NCI-H1105 treated with DMSO at 0.1 percent for 48 hours (cell line): ENCODE measurements at regions not wholly inside any gene's neighbourhood (a gene's known extent, or its start where the extent isn't known, plus 50 kb on each side); places are given as distances from the start of the nearest gene placed in this dataset.
"Not testable (repeated sequence)": the region's sequence is repeated elsewhere in the genome, so short reads cannot be mapped to it uniquely, and the experiment has no call there.

Source experiments
- DNase-seq: peaks from one replicate; lab custom pipeline; 2025; lab: John Stamatoyannopoulos, UW

DNA sequence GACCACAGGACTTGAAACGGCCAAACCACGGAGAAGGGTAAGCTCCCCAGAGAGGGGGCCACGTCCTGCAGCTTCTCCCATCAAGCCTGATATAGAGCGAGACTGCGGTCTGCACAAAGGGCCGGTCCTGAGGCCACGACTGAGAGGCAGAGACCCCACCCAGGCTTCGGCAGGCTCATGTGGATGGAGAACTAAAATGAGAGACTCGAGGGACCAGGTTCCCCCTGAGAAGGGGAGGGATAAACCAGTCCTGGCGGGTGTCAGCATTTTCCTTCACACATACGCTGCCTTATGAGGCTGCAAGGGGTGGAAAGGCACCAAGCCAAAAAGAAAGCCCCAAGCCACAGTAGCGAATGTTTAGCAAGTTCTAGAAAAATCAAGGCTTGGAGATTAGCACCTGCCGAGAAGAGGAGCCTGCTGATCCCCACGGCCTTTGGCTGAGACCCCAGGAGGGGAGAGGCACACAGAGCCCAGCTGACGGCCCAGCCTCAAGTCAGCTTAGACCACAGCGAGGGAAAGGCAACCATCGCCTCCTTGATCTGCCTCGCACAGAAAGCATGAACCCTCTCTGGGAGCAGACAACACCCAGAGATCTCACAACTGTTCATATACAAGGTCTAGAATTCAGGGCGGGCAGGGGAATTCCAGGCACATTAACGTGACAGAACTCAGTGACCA, 92.6 kb upstream of the RNF32 start:
- DNase-seq: no peak

DNA sequence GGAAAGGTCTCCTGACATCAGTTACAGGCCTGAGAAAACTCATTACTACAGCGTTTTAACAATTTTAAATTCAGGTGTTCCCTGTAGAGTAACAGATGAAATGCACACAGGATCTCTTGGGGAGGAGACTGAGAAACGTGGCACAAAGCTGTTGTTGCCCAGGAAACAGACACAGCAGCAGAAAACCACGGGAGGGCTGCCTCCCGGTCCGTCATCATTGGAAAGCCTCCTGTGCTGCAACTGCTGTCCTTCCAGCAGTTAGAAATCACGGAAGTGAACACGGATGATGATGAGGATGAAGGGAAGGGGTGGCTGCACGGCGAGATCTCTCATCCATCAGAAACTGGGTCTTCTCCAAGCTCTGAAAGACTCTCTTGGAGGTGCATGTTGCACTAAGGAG, 94.6 kb upstream of the RNF32 start:
- DNase-seq: no peak

- no peak for DNase-seq
Measured at GRCh38 chr7:156544919-156545715, 95.5 kb upstream of the RNF32 start.

DNA sequence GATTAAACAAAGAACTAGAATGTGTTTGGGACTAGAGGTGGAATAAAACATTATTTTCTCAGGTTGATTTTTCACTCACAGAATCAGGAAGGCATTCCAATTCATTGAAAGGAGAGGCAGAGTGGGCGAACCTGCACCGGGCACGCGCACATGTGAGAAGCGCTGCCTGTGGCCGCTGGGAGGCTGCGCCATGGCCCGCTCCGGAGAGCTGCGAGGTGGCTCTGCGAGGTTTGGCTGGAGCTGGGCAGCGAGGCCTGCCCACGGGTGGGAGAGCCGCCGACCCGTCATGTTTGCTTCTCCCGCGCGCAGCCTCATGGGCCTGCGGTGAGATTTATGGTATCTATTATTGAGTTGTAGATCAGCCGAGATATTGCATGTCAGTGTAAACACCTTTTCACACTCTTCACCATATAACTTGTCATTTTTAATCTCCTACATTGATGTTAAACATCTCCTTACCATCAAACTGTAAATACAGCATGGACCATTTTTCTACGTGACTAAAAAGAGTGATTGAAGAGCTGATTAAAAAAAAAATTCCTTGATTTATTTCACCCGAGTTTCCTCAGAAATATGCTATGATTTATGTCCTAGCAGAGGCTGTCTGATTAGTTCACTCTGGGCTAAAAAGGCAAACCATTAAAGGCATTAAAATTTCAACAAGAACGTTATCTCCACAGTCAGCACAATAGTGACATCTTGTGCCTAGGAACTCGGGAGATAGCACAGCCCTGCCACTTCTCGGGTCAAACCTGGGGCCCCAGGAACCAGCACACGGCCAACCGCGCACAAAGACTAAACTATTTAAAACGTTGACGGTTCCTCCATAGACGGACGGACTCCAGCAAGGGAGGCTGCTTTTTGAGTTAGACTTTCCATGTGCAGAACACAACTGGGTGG, 96.6 kb upstream of the RNF32 start:
- DNase-seq: no peak

DNA sequence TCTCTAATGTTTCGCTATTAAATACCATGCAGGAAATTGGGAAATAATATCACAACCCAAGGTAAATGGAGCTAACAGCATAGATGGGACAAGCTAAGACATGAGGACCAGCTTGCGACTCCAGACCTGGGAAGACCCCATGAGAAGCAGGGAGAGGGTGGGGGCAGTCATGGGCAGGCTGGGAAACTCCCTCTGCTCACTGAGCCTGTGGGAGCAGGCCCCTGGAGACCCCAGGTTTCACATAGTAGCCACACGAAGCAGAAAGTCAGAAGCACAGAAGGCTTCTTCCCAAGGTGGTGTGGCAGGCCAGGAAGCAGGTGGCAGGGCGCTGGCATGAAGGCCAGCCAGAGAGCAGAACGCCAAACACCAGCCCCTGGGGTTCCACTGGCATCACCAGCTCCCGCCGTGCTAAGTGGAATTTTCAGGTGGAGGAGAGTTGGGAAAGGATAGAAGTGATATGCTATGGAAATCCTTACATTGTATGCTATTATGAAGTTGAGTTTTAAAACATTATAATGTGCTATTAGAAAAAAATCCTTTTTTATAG, 99.9 kb upstream of the RNF32 start:
- no peak for DNase-seq

- DNase-seq: no peak
Measured at GRCh38 chr7:156539999-156540398, 100.6 kb upstream of the RNF32 start.

DNA sequence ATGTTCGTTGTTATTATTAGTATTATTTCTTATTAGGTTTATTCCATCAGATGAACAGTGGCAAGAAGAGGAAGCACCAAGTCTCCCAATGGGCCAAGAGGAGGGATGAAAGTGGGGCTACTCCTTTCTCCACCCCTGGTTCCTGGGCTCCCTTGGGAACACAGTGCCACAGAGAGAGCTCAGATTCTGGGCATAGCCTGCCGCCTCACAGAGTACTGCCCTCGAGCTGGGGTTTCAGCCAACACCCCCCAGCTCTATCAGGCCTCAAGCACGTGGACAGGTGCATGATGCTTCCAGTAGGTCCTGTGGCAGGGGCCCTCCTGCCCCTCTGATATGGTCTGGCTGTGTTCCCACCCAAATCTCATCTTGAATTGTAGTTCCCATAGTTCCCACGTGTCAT, 103.6 kb upstream of the RNF32 start:
- DNase-seq: no peak

DNA sequence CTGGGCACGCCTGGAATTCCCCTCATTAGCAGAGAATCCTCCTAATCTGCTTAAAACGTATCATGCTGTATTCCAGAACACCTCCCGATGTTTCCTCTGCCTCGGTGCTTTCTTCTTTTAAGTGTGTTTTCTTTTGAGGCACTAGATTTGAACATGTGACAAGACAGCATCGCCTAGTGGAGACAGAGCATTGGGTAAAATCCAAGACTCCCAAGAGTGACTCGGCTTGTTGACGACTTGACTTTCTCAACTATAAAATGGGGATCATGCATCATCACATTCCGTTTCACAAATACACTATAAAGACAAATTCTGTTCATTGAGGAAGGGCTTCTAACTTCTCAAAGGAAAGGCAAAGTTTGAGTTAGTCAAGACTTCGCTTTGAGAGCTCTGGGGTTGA, 105.6 kb upstream of the RNF32 start:
- no peak for DNase-seq

- DNase-seq: no peak
Measured at GRCh38 chr7:156533964-156534363, 106.6 kb upstream of the RNF32 start.

- DNase-seq: no peak
Measured at GRCh38 chr7:156533420-156533819, 107.2 kb upstream of the RNF32 start.

- DNase-seq: no peak
Measured at GRCh38 chr7:156532016-156532602, 108.5 kb upstream of the RNF32 start.

GRCh38 chr7:156529956-156530355, 110.6 kb upstream of the RNF32 start:
- no peak for DNase-seq

DNA sequence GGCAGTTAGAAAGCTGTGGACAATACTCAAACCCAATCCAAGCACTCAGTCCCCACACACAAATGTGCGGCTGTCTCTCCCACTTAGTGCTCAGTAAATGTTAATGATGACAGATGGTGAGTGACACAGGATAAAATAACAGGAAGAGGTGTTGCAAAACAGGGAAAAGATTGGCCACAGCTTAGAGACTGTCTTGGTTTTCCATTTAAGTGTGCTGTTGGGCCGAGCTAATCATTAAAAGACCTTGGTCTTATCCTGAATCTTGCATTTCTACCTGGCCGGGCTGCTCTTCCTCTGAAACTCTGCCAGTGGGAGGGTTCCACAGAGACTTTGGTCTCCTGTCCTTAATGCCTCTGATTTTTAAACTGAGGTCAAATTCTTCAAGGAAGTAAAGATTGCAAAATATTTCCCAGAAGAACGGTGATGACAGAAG, 113.1 kb upstream of the RNF32 start:
- no peak for DNase-seq

- no peak for DNase-seq
Measured at GRCh38 chr7:156524818-156525597, 115.6 kb upstream of the RNF32 start.

- DNase-seq: no peak
Measured at GRCh38 chr7:156523447-156524048, 117.0 kb upstream of the RNF32 start.

- no peak for DNase-seq
Measured at GRCh38 chr7:156522801-156523200, 117.8 kb upstream of the RNF32 start.

DNA sequence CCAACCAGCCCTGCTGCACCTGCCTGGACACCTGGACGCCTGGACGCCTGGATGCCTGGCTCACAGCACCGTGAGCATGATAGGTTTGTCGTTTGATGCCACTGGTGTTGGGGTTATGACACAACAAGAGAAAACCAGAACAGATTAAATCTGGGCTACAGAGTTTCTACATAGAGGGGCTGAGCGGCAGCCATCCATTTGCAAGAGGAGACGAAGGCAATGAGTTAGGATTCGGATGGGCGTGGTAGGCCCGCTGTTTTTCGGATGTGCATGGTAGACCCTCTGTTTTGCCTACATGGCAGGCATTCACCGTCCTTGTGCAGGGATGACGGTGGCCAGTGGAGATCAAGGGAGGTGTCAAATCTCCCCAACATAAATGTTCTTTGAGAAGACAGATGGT, 121.5 kb upstream of the RNF32 start:
- no peak for DNase-seq

DNA sequence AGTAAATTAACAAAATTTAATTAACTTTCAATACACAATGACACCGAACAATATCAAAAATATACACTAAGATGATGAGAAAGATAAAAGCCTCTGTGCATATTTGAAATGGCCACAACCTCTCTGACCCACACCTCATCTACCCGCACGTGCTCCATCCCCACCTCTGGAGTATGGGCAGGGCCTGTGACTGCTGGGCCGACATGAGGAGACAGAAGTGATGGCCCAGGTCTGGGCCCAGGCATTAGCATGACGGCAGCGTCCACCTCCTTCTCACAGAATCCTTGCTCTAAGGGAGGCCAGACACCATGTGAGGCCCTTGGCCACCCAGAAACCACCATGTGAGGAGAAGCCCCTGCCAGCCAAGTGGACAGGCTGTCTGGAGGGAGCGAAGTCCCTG, 122.1 kb upstream of the RNF32 start:
- DNase-seq: no peak

- DNase-seq: not testable (repeated sequence)
Measured at GRCh38 chr7:156517858-156518257, 122.7 kb upstream of the RNF32 start.

DNA sequence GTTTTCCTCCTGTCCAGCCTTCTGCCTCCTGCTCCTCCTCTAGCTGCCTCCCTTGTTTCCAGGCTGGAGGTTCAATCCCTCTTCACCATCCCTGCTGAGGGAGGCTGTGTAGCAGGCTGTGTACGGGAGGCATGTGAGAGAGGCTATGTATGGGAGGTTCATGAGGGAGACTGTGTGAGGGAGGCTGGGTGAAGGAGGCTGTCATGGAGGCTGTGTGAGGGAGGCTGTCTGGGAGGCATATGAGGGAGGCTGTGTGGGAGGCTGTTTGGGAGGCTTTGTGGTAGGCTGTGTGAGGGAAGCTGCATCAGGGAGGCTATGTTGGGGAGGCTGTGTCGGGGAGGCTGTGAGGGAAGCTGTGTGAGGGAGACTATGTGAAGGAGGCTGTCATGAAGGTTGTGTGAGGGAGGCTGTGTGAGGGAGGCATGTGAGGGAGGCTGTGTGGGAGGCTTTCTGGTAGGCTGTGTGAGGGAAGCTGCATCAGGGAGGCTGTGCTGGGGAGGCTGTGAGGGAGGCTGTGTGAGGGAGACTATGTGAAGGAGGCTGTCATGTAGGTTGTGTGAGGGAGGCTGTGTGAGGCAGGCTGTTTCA, 123.7 kb upstream of the RNF32 start:
- DNase-seq: no peak
